A673 (cell line): ENCODE measurements at regions not wholly inside any gene's neighbourhood (a gene's known extent, or its start where the extent isn't known, plus 50 kb on each side); places are given as distances from the start of the nearest gene placed in this dataset.

Source experiments
- CTCF ChIP-seq: fragments of 300-800, 200-600 bp; sonication (generic); conservative IDR thresholded peaks from 2 replicates; pipeline ENCODE4 v1.5.1; 2017; ENCODE audit warnings: low read depth, mild to moderate bottlenecking, antibody characterized with exemption, low read length, moderate library complexity, mixed read lengths
- EZH2 ChIP-seq: fragments of 200-600 bp; sonication (generic); IDR thresholded peaks from 2 replicates; pipeline ENCODE4 v1.6.1; 2017; ENCODE audit warnings: borderline replicate concordance, low read depth, mild to moderate bottlenecking, mixed read lengths, antibody characterized with exemption, low read length; ENCODE audit not compliant: poor library complexity, severe bottlenecking

- TF ChIP-seq EZH2 (no peak), CTCF (no peak)
Observed at GRCh38 chr2:76393356-76393755, 682.6 kb upstream of the GCFC2 start.
